ENCODE measurements at regions not wholly inside any gene's neighbourhood (a gene's known extent, or its start where the extent isn't known, plus 50 kb on each side); places are given as distances from the start of the nearest gene placed in this dataset.
A peak's percentile ranks its signal among the peaks of the same experiment; 100 is the strongest.

DNA sequence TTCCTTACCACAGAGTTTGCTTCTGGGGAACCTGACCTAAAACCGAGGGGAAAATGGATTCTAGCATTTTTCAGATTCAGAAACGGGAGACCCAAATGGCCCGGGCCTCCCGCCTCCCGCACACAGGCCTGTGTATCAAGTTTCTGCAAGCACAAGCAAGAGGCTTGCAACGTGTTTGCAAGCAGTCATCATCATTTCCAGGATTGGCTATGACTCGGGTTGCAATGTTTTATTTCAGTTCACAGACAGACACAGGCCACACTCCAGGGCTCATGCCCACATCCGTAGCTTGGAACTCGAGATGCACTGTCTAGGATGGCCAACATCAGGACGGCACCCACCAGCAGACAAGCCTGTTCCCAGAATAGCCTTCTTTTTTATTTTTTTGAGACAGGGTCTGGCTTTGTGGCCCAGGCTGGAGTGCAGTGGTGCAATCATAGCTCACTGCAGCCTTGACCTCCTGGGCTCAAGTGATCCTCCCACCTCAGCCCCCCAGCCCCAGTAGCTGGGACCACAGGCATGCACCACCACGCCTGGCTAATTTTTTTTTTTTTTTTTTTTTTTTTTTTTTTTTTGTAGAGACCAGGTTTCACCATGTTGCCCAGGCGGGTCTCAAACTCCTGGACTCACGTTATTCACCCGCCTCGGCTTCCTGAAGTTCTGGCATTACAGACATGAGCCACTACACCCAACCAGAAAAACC, 68.1 kb upstream of the FOXK1 start:
- H3K4me3 ChIP-seq (ENCODE audit: low read depth in 1 of 2, low read length in 1 of 2), result peak overlapping the region in 1 of 2 experiments; percentile 51

DNA sequence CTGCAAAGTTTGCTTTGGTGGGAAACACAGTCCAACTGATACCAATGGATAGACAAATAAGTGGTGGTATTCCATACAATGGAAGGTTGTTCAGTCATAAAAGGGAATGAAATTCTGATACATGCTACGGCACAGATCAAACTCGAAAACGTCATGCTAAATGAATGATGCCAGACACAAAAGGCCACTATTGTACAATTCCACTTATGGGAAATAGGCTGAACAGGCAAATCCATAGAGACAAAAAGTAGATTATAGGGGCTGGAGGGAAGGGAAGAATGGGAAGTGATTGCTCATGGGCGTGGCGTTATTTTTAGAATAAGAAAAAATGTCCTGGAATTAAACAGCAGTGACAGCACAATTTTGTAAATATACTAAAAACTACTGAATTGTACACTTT, 66.0 kb upstream of the FOXK1 start:
- no peak overlapping the region for H3K27ac ChIP-seq
- no peaks in the 10 kb centered on the region for H3K36me3 ChIP-seq
- TF ChIP-seq CTCF (IDR thresholded peaks at IDR 0.05), result no peak
- H3K4me3 ChIP-seq (ENCODE audit: low read depth in 1 of 2, low read length in 1 of 2), result no peak overlapping the region
- H3K9me3 ChIP-seq, result no peaks in the 10 kb centered on the region
- no peaks in the 10 kb centered on the region for H3K27me3 ChIP-seq
- H3K4me1 ChIP-seq (ENCODE audit: control insufficient read depth in 1 of 2, insufficient read depth in 1 of 2, low read depth in 1 of 2, low read length in 1 of 2), result peaks cover 17 to 20% of the 10 kb centered on the region in 2 experiments

More for the DNA sequence above, 68.1 kb upstream of the FOXK1 start:
- Histone ChIP-seq H3K4me1 (ENCODE audit: control insufficient read depth in 1 of 2, insufficient read depth in 1 of 2, low read depth in 1 of 2, low read length in 1 of 2) (peaks cover 17 to 20% of the 10 kb centered on the region in 2 experiments), H3K9me3 (no peaks in the 10 kb centered on the region), H3K27ac (no peak overlapping the region), H3K27me3 (no peaks in the 10 kb centered on the region), H3K36me3 (no peaks in the 10 kb centered on the region)
- TF ChIP-seq CTCF (IDR thresholded peaks at IDR 0.05), result no peak

DNA sequence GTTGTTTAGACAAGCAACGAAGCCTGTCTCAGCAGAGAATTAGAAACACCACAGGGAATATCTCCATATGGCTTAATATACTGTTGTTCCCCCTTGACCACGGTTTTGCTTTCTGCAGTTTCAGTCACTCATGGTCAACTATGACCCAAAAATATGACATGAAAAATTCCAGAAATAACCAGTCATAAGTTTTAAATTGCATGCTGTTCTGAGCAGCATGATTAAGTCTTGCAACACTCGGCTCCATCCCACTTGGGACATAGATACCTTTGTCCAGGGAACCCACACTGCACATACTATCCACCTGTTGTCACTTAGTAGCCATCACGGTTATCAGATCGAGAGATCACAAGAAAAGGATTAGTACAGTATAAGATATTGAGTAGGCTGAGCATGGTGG, 60.7 kb upstream of the FOXK1 start:
- H3K27ac ChIP-seq, result no peak overlapping the region
- TF ChIP-seq CTCF (IDR thresholded peaks at IDR 0.05), result no peak
- H3K4me3 ChIP-seq (ENCODE audit: low read depth in 1 of 2, low read length in 1 of 2), result no peak overlapping the region
- H3K36me3 ChIP-seq, result no peaks in the 10 kb centered on the region
- no peaks in the 10 kb centered on the region for H3K4me1 ChIP-seq (ENCODE audit: control insufficient read depth in 1 of 2, insufficient read depth in 1 of 2, low read depth in 1 of 2, low read length in 1 of 2)
- no peaks in the 10 kb centered on the region for H3K9me3 ChIP-seq
- peaks cover 5% of the 10 kb centered on the region for H3K27me3 ChIP-seq

DNA sequence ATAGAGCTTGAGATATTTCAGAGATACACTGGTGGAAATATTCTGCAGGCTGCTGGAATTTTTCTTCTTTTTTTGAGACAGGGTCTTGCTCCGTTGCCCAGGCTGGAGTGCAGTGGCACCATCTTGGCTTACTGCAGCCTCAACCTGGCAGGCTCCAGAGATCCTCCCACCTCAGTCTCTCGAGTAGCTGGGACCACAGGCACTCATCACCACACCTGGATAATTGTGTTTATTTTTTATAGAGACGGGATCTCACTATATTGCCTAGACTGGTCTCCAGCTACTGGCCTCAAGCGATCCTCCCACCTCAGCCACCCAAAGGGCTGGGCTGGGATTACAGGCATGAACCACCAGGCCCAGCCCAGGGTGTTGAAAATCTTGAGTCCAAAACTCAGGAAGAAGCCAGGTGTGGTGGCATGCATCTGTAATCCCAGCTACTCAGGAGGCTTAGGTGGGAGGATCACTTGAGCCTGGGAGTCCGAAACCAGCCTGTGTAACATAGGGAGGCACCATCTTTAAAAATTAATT, 55.7 kb upstream of the FOXK1 start:
- no peaks in the 10 kb centered on the region for H3K9me3 ChIP-seq
- H3K27me3 ChIP-seq, result peaks cover 10% of the 10 kb centered on the region
- no peak overlapping the region for H3K27ac ChIP-seq
- no peaks in the 10 kb centered on the region for H3K4me1 ChIP-seq (ENCODE audit: control insufficient read depth in 1 of 2, insufficient read depth in 1 of 2, low read depth in 1 of 2, low read length in 1 of 2)
- H3K4me3 ChIP-seq (ENCODE audit: low read depth in 1 of 2, low read length in 1 of 2), result no peak overlapping the region
- TF ChIP-seq CTCF (IDR thresholded peaks at IDR 0.05), result no peak
- no peaks in the 10 kb centered on the region for H3K36me3 ChIP-seq

- Histone ChIP-seq H3K4me3 (ENCODE audit: low read depth in 1 of 2, low read length in 1 of 2) (no peak overlapping the region), H3K36me3 (no peaks in the 10 kb centered on the region)
These were observed 52.7 kb upstream of the FOXK1 start for GRCh38 chr7:4629287-4629895.

More at GRCh38 chr7:4629287-4629895, 52.7 kb upstream of the FOXK1 start:
- Histone ChIP-seq H3K9me3 (no peaks in the 10 kb centered on the region), H3K4me1 (ENCODE audit: control insufficient read depth in 1 of 2, insufficient read depth in 1 of 2, low read depth in 1 of 2, low read length in 1 of 2) (no peaks in the 10 kb centered on the region), H3K27me3 (peaks cover 21% of the 10 kb centered on the region), H3K27ac (no peak overlapping the region)
- TF ChIP-seq CTCF (IDR thresholded peaks at IDR 0.05), result no peak

All from neutrophil (primary cell).